ENCODE measurements at regions not wholly inside any gene's neighbourhood (a gene's known extent, or its start where the extent isn't known, plus 50 kb on each side); places are given as distances from the start of the nearest gene placed in this dataset.
"Not testable (repeated sequence)": the region's sequence is repeated elsewhere in the genome, so short reads cannot be mapped to it uniquely, and the experiment has no call there.

GRCh38 chr3:145197821-145198220 lies 963.2 kb downstream of the PLOD2 start:
- DNase-seq = no peak

GRCh38 chr3:145209561-145209960 lies 951.4 kb downstream of the PLOD2 start:
- no peak for DNase-seq

- DNase-seq = no peak
Measured at GRCh38 chr3:145219355-145220235, 941.4 kb downstream of the PLOD2 start.

- no peak for DNase-seq
Measured at GRCh38 chr3:145224886-145225285, 936.1 kb downstream of the PLOD2 start.

- DNase-seq = no peak
Measured at GRCh38 chr3:145243875-145244274, 917.1 kb downstream of the PLOD2 start.

GRCh38 chr3:145244327-145244726 lies 916.7 kb downstream of the PLOD2 start:
- DNase-seq = no peak

- no peak for DNase-seq
Measured at GRCh38 chr3:145246291-145246690, 914.7 kb downstream of the PLOD2 start.

GRCh38 chr3:145248928-145249327 lies 912.1 kb downstream of the PLOD2 start:
- DNase-seq = no peak

- DNase-seq = no peak
Measured at GRCh38 chr3:145251311-145251710, 909.7 kb downstream of the PLOD2 start.

GRCh38 chr3:145257967-145258366 lies 903.0 kb downstream of the PLOD2 start:
- not testable (repeated sequence) for DNase-seq

- no peak for DNase-seq
Measured at GRCh38 chr3:145259166-145259880, 901.7 kb downstream of the PLOD2 start.

- not testable (repeated sequence) for DNase-seq
Measured at GRCh38 chr3:145263458-145263857, 897.5 kb downstream of the PLOD2 start.

GRCh38 chr3:145266368-145266767 lies 894.6 kb downstream of the PLOD2 start:
- no peak for DNase-seq

- no peak for DNase-seq
Measured at GRCh38 chr3:145269106-145269505, 891.9 kb downstream of the PLOD2 start.

GRCh38 chr3:145272684-145273083 lies 888.3 kb downstream of the PLOD2 start:
- no peak for DNase-seq

- no peak for DNase-seq
Measured at GRCh38 chr3:145282505-145282904, 878.5 kb downstream of the PLOD2 start.

GRCh38 chr3:145286937-145287336 lies 874.0 kb downstream of the PLOD2 start:
- DNase-seq = no peak

- DNase-seq = no peak
Measured at GRCh38 chr3:145290010-145290409, 871.0 kb downstream of the PLOD2 start.

- DNase-seq = no peak
Measured at GRCh38 chr3:145294572-145294971, 866.4 kb downstream of the PLOD2 start.

GRCh38 chr3:145307272-145307671 lies 853.7 kb downstream of the PLOD2 start:
- DNase-seq = no peak

GRCh38 chr3:145313751-145314150 lies 847.2 kb downstream of the PLOD2 start:
- no peak for DNase-seq

- DNase-seq = not testable (repeated sequence)
Measured at GRCh38 chr3:145316253-145316652, 844.7 kb downstream of the PLOD2 start.

GRCh38 chr3:145326666-145327065 lies 834.3 kb downstream of the PLOD2 start:
- no peak for DNase-seq

GRCh38 chr3:145333427-145333826 lies 827.6 kb downstream of the PLOD2 start:
- DNase-seq = not testable (repeated sequence)
